ENCODE measurements at regions not wholly inside any gene's neighbourhood (a gene's known extent, or its start where the extent isn't known, plus 50 kb on each side); places are given as distances from the start of the nearest gene placed in this dataset.

GRCh38 chr2:168348076-168348475 lies 100.7 kb upstream of the STK39 start:
- H3K36me3 ChIP-seq (ENCODE audit: insufficient read depth) = no peaks in the 10 kb centered on the region
- no peak overlapping the region for H3K27ac ChIP-seq (ENCODE audit: low read depth)
- no peaks in the 10 kb centered on the region for H3K4me1 ChIP-seq (ENCODE audit: insufficient read depth)
- 72% methylated on average over 2 of the region's 2 CpGs for WGBS
- H3K4me3 ChIP-seq (ENCODE audit: low read depth, low read length) = no peak overlapping the region
- DNase-seq (ENCODE audit: extremely low spot score) = no peak

- DNase-seq (ENCODE audit: extremely low spot score) = no peak
- H3K36me3 ChIP-seq (ENCODE audit: insufficient read depth) = no peaks in the 10 kb centered on the region
- no peaks in the 10 kb centered on the region for H3K4me1 ChIP-seq (ENCODE audit: insufficient read depth)
- no peak overlapping the region for H3K4me3 ChIP-seq (ENCODE audit: low read depth, low read length)
- 89% methylated on average over 2 of the region's 2 CpGs for WGBS
- no peak overlapping the region for H3K27ac ChIP-seq (ENCODE audit: low read depth)
Observed at GRCh38 chr2:168350380-168350779, 103.0 kb upstream of the STK39 start.

GRCh38 chr2:168353251-168353650 lies 102.8 kb upstream of the CERS6 start:
- H3K4me1 ChIP-seq (ENCODE audit: insufficient read depth) = no peaks in the 10 kb centered on the region
- 68% methylated on average over 2 of the region's 2 CpGs for WGBS
- no peak overlapping the region for H3K27ac ChIP-seq (ENCODE audit: low read depth)
- no peak for DNase-seq (ENCODE audit: extremely low spot score)
- H3K36me3 ChIP-seq (ENCODE audit: insufficient read depth) = no peaks in the 10 kb centered on the region
- H3K4me3 ChIP-seq (ENCODE audit: low read depth, low read length) = no peak overlapping the region

- Histone ChIP-seq H3K27ac (ENCODE audit: low read depth) (no peak overlapping the region), H3K36me3 (ENCODE audit: insufficient read depth) (no peaks in the 10 kb centered on the region), H3K4me1 (ENCODE audit: insufficient read depth) (no peaks in the 10 kb centered on the region), H3K4me3 (ENCODE audit: low read depth, low read length) (no peak overlapping the region)
- 93% methylated on average over 1 of the region's 1 CpG for WGBS
- DNase-seq (ENCODE audit: extremely low spot score) = no peak
Observed at GRCh38 chr2:168354499-168354898, 101.6 kb upstream of the CERS6 start.

- no peak overlapping the region for H3K4me3 ChIP-seq (ENCODE audit: low read depth, low read length)
- H3K36me3 ChIP-seq (ENCODE audit: insufficient read depth) = no peaks in the 10 kb centered on the region
- H3K27ac ChIP-seq (ENCODE audit: low read depth) = no peak overlapping the region
- no peak for DNase-seq (ENCODE audit: extremely low spot score)
- H3K4me1 ChIP-seq (ENCODE audit: insufficient read depth) = no peaks in the 10 kb centered on the region
- 72% methylated on average over 2 of the region's 2 CpGs for WGBS
Observed at GRCh38 chr2:168355121-168355520, 101.0 kb upstream of the CERS6 start.

GRCh38 chr2:168355779-168356476 lies 100.1 kb upstream of the CERS6 start:
- WGBS = 87% methylated on average over 5 of the region's 5 CpGs

GRCh38 chr2:168356477-168356835 lies 99.6 kb upstream of the CERS6 start:
- DNase-seq (ENCODE audit: extremely low spot score) = no peak
- 93% methylated on average over 2 of the region's 2 CpGs for whole genome bisulfite sequencing
- Histone ChIP-seq H3K36me3 (ENCODE audit: insufficient read depth) (no peaks in the 10 kb centered on the region), H3K27ac (ENCODE audit: low read depth) (no peak overlapping the region), H3K4me1 (ENCODE audit: insufficient read depth) (no peaks in the 10 kb centered on the region), H3K4me3 (ENCODE audit: low read depth, low read length) (no peak overlapping the region)

More at GRCh38 chr2:168355779-168356476, 100.1 kb upstream of the CERS6 start:
- no peak for DNase-seq (ENCODE audit: extremely low spot score)
- H3K36me3 ChIP-seq (ENCODE audit: insufficient read depth) = no peaks in the 10 kb centered on the region
- H3K27ac ChIP-seq (ENCODE audit: low read depth) = no peak overlapping the region
- no peak overlapping the region for H3K4me3 ChIP-seq (ENCODE audit: low read depth, low read length)
- no peaks in the 10 kb centered on the region for H3K4me1 ChIP-seq (ENCODE audit: insufficient read depth)

GRCh38 chr2:168357797-168358472 lies 98.1 kb upstream of the CERS6 start:
- 77% methylated on average over 3 of the region's 3 CpGs for WGBS

GRCh38 chr2:168359082-168359481 lies 97.0 kb upstream of the CERS6 start:
- WGBS = 95% methylated on average over 1 of the region's 1 CpG
- no peak for DNase-seq (ENCODE audit: extremely low spot score)

More at GRCh38 chr2:168357797-168358472, 98.1 kb upstream of the CERS6 start:
- Histone ChIP-seq H3K4me3 (ENCODE audit: low read depth, low read length) (no peak overlapping the region), H3K4me1 (ENCODE audit: insufficient read depth) (no peaks in the 10 kb centered on the region), H3K36me3 (ENCODE audit: insufficient read depth) (no peaks in the 10 kb centered on the region), H3K27ac (ENCODE audit: low read depth) (no peak overlapping the region)
- DNase-seq (ENCODE audit: extremely low spot score) = no peak

GRCh38 chr2:168363347-168364092 lies 92.6 kb upstream of the CERS6 start:
- Histone ChIP-seq H3K27ac (ENCODE audit: low read depth) (no peak overlapping the region), H3K36me3 (ENCODE audit: insufficient read depth) (no peaks in the 10 kb centered on the region), H3K4me1 (ENCODE audit: insufficient read depth) (no peaks in the 10 kb centered on the region), H3K4me3 (ENCODE audit: low read depth, low read length) (no peak overlapping the region)
- no peak for DNase-seq (ENCODE audit: extremely low spot score)
- 90% methylated on average over 4 of the region's 4 CpGs for WGBS

More at GRCh38 chr2:168359082-168359481, 97.0 kb upstream of the CERS6 start:
- H3K4me3 ChIP-seq (ENCODE audit: low read depth, low read length) = no peak overlapping the region
- no peaks in the 10 kb centered on the region for H3K4me1 ChIP-seq (ENCODE audit: insufficient read depth)
- H3K36me3 ChIP-seq (ENCODE audit: insufficient read depth) = no peaks in the 10 kb centered on the region
- no peak overlapping the region for H3K27ac ChIP-seq (ENCODE audit: low read depth)

- no peaks in the 10 kb centered on the region for H3K4me1 ChIP-seq (ENCODE audit: insufficient read depth)
- WGBS = 94% methylated on average over 6 of the region's 6 CpGs
- H3K36me3 ChIP-seq (ENCODE audit: insufficient read depth) = no peaks in the 10 kb centered on the region
Observed at GRCh38 chr2:168365094-168365621, 90.9 kb upstream of the CERS6 start.

GRCh38 chr2:168369031-168369430 lies 87.0 kb upstream of the CERS6 start:
- Histone ChIP-seq H3K27ac (ENCODE audit: low read depth) (no peak overlapping the region), H3K4me1 (ENCODE audit: insufficient read depth) (no peaks in the 10 kb centered on the region), H3K4me3 (ENCODE audit: low read depth, low read length) (no peak overlapping the region), H3K36me3 (ENCODE audit: insufficient read depth) (no peaks in the 10 kb centered on the region)
- no peak for DNase-seq (ENCODE audit: extremely low spot score)
- 96% methylated on average over 2 of the region's 2 CpGs for WGBS

More at GRCh38 chr2:168365094-168365621, 90.9 kb upstream of the CERS6 start:
- Histone ChIP-seq H3K4me3 (ENCODE audit: low read depth, low read length) (no peak overlapping the region), H3K27ac (ENCODE audit: low read depth) (no peak overlapping the region)
- no peak for DNase-seq (ENCODE audit: extremely low spot score)

GRCh38 chr2:168371273-168372019 lies 84.6 kb upstream of the CERS6 start:
- H3K4me3 ChIP-seq (ENCODE audit: low read depth, low read length) = no peak overlapping the region
- WGBS = 87% methylated on average over 4 of the region's 4 CpGs
- no peaks in the 10 kb centered on the region for H3K4me1 ChIP-seq (ENCODE audit: insufficient read depth)
- no peak for DNase-seq (ENCODE audit: extremely low spot score)
- no peak overlapping the region for H3K27ac ChIP-seq (ENCODE audit: low read depth)
- no peaks in the 10 kb centered on the region for H3K36me3 ChIP-seq (ENCODE audit: insufficient read depth)
